Caco-2 (cell line): ENCODE measurements at regions not wholly inside any gene's neighbourhood (a gene's known extent, or its start where the extent isn't known, plus 50 kb on each side); places are given as distances from the start of the nearest gene placed in this dataset.

Experiments used
- BruUV-seq: library from RNA; stranded (reverse); fragments of 400-500 nt; replicated peaks from 2 replicates; lab custom pipeline; 2021; lab: Mats Ljungman, UMichigan
- CTCF ChIA-PET: fragments of 300-600 bp; sonication (Branson Sonifier 250); formaldehyde crosslinking; loops from one replicate; lab custom pipeline; 2022; ENCODE audit warnings: antibody characterized with exemption; lab: Charles Lee
- POLR2A ChIA-PET: fragments of 300-600 bp; sonication (Branson Sonifier 250); formaldehyde crosslinking; loops from one replicate; lab custom pipeline; 2022; ENCODE audit warnings: antibody characterized with exemption; lab: Charles Lee
- DNase-seq, 2 experiments: peaks; one replicate each; pipeline versions ENCODE4 v3.0.0 to v3.0.0-alpha.2; 2020 to 2022
- H3K27me3 ChIP-seq: replicated peaks from 2 replicates; pipeline ENCODE4 v1.6.0; 2011; ENCODE audit warnings: low read length; ENCODE audit not compliant: control insufficient read depth, insufficient read depth
- H3K36me3 ChIP-seq: 2 replicates; pipeline ENCODE4 v1.5.1; 2011; ENCODE audit warnings: low read length; ENCODE audit not compliant: control insufficient read depth, insufficient read depth
- H3K4me1 ChIP-seq: fragments of 250-450 bp; sonication (Bioruptor Pico); 2 replicates; pipeline ENCODE4 v1.5.1; 2020; ENCODE audit warnings: mild to moderate bottlenecking
- H3K4me3 ChIP-seq: 2 replicates; pipeline ENCODE4 v1.5.1; 2011; ENCODE audit warnings: low read depth, mild to moderate bottlenecking, control low read depth, low read length
- H3K9me3 ChIP-seq: fragments of 250-450 bp; sonication (Bioruptor Pico); 2 replicates; pipeline ENCODE4 v1.5.1; 2020; ENCODE audit warnings: mild to moderate bottlenecking, moderate library complexity
- H3K27ac Mint-ChIP-seq: one replicate; pipeline ENCODE4 v1.8.0; 2022; ENCODE audit warnings: mixed read lengths; ENCODE audit not compliant: unreplicated experiment
- H3K27me3 Mint-ChIP-seq: one replicate; pipeline ENCODE4 v1.8.0; 2022; ENCODE audit warnings: mixed read lengths; ENCODE audit not compliant: insufficient read depth, unreplicated experiment
- H3K36me3 Mint-ChIP-seq: one replicate; pipeline ENCODE4 v1.8.0; 2022; ENCODE audit warnings: mild to moderate bottlenecking, mixed read lengths; ENCODE audit not compliant: insufficient read depth, unreplicated experiment
- H3K4me1 Mint-ChIP-seq: one replicate; pipeline ENCODE4 v1.8.0; 2022; ENCODE audit warnings: low read depth, mixed read lengths; ENCODE audit not compliant: unreplicated experiment
- H3K4me3 Mint-ChIP-seq: one replicate; pipeline ENCODE4 v1.8.0; 2022; ENCODE audit warnings: mild to moderate bottlenecking, moderate library complexity, mixed read lengths; ENCODE audit not compliant: unreplicated experiment
- H3K9me3 Mint-ChIP-seq: one replicate; pipeline ENCODE4 v1.8.0; 2022; ENCODE audit warnings: mixed read lengths; ENCODE audit not compliant: unreplicated experiment
- intact Hi-C: fragments of 100-400 bp; cut with micrococcal nuclease; formaldehyde crosslinking; loops from one replicate; pipeline ENCODE4 v1.10.0; 2022; ENCODE audit not compliant: unreplicated experiment
- TF ChIP-seq, protein P1 (sequence below), 2 experiments: fragments of 200-600 bp in 1 of 2; IDR thresholded peaks; 1 replicate in 1 of 2; 2 replicates in 1 of 2; pipeline versions ENCODE4 v1.5.1 to v1.8.0; 2011 to 2022; ENCODE audit warnings: antibody characterized with exemption in 1 of 2, control low read depth in 1 of 2, inconsistent platforms in 1 of 2, low read depth in 1 of 2, low read length in 1 of 2, mild to moderate bottlenecking in 1 of 2, moderate library complexity in 1 of 2; ENCODE audit not compliant: insufficient read depth in 1 of 2, severe bottlenecking in 1 of 2, unreplicated experiment in 1 of 2

- ChIA-PET POLR2A (no interaction called here), CTCF (interaction anchor here (0.6 kb wide), 1 partner anchor 65 kb away, joined by 3 read pairs; no protein-coding TSS in a partner anchor)
- Mint-ChIP-seq H3K27ac (no peak overlapping the region), H3K27me3 (no peaks in the 10 kb centered on the region), H3K36me3 (no peaks in the 10 kb centered on the region), H3K9me3 (peaks cover 15% of the 10 kb centered on the region), H3K4me3 (no peak overlapping the region), H3K4me1 (no peaks in the 10 kb centered on the region)
- Histone ChIP-seq H3K4me3 (no peak overlapping the region), H3K4me1 (no peaks in the 10 kb centered on the region), H3K27me3 (no peaks in the 10 kb centered on the region), H3K36me3 (no peaks in the 10 kb centered on the region), H3K9me3 (no peaks in the 10 kb centered on the region)
- TF ChIP-seq, protein P1, sequence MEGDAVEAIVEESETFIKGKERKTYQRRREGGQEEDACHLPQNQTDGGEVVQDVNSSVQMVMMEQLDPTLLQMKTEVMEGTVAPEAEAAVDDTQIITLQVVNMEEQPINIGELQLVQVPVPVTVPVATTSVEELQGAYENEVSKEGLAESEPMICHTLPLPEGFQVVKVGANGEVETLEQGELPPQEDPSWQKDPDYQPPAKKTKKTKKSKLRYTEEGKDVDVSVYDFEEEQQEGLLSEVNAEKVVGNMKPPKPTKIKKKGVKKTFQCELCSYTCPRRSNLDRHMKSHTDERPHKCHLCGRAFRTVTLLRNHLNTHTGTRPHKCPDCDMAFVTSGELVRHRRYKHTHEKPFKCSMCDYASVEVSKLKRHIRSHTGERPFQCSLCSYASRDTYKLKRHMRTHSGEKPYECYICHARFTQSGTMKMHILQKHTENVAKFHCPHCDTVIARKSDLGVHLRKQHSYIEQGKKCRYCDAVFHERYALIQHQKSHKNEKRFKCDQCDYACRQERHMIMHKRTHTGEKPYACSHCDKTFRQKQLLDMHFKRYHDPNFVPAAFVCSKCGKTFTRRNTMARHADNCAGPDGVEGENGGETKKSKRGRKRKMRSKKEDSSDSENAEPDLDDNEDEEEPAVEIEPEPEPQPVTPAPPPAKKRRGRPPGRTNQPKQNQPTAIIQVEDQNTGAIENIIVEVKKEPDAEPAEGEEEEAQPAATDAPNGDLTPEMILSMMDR (IDR thresholded peaks at IDR 0.05; ENCODE audit: insufficient read depth in 1 of 2, low read depth in 1 of 2, low read length in 1 of 2, severe bottlenecking in 1 of 2, unreplicated experiment in 1 of 2) = no peak
- no TSS peak for BruUV-seq
- DNase-seq = no peak
- intact Hi-C loops = no loop called here
These were observed 177.1 kb downstream of the PARM1 start for GRCh38 chr4:75110061-75110460.

DNA sequence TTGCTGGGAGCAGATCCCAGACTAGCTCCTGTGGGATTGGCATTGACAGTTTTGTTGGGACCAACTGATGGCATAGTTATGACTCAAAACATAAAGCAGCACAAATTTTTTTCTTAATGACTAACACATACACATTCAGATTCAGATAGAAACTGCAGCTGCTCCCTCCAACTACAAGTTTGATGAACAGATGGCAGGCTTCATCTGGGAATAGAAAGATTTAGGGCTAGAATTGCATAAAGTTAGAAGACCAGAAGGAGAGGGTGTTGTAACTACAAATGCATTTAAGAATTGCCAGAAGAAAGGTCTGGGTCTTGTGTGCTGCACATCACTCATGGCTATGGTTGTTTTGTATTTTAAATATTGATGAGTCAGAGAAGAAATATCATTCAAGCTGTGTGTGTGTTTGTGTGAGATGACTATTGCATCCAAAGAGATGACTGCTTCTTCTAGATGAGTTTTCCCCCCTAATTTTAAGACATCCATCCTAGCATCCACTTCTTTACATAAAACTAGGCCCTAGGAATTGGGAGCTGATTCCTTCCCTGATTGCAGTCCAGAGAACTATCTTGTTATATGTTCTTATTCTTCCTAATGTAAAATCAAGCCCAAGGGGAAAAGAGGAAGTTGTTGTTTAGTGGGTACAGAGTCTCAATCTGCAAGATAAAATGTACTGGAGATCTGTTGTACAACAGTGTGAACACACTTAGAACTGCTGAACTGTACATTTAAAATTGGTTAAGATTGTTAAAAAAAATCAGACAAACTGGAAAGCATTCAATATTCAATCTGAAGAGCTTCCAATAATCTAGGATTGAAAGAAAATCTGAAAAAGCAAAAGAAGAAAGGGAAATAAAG lies 175.1 kb downstream of the PARM1 start:
- CTCF ChIA-PET = interaction anchor here (0.6 kb wide), 1 partner anchor 183 kb away, joined by 3 read pairs; no protein-coding TSS in a partner anchor
- no peaks in the 10 kb centered on the region for H3K36me3 Mint-ChIP-seq
- no TSS peak for BruUV-seq
- POLR2A ChIA-PET = no interaction called here
- Histone ChIP-seq H3K9me3 (no peaks in the 10 kb centered on the region), H3K36me3 (no peaks in the 10 kb centered on the region), H3K27me3 (no peaks in the 10 kb centered on the region), H3K4me3 (no peak overlapping the region), H3K4me1 (no peaks in the 10 kb centered on the region)
- H3K4me3 Mint-ChIP-seq = no peak overlapping the region
- TF ChIP-seq, protein P1 (IDR thresholded peaks at IDR 0.05; ENCODE audit: insufficient read depth in 1 of 2, low read depth in 1 of 2, low read length in 1 of 2, severe bottlenecking in 1 of 2, unreplicated experiment in 1 of 2) = no peak
- intact Hi-C loops = no loop called here
- no peak for DNase-seq
- no peak overlapping the region for H3K27ac Mint-ChIP-seq
- H3K4me1 Mint-ChIP-seq = no peaks in the 10 kb centered on the region
- no peaks in the 10 kb centered on the region for H3K27me3 Mint-ChIP-seq
- peaks cover 15% of the 10 kb centered on the region for H3K9me3 Mint-ChIP-seq

GRCh38 chr4:75102787-75103085 lies 169.8 kb downstream of the PARM1 start:
- Histone ChIP-seq H3K27me3 (no peaks in the 10 kb centered on the region), H3K4me1 (no peaks in the 10 kb centered on the region), H3K4me3 (no peak overlapping the region), H3K9me3 (peaks cover 6% of the 10 kb centered on the region; the same call in 1 of the 2 replicates), H3K36me3 (no peaks in the 10 kb centered on the region)
- ChIA-PET CTCF (no interaction called here), POLR2A (no interaction called here)
- DNase-seq = no peak
- intact Hi-C loops = no loop called here
- BruUV-seq = no TSS peak
- Mint-ChIP-seq H3K27ac (no peak overlapping the region), H3K27me3 (no peaks in the 10 kb centered on the region), H3K4me3 (no peak overlapping the region), H3K9me3 (peaks cover 13% of the 10 kb centered on the region), H3K4me1 (no peaks in the 10 kb centered on the region), H3K36me3 (no peaks in the 10 kb centered on the region)
- TF ChIP-seq, protein P1 (IDR thresholded peaks at IDR 0.05; ENCODE audit: insufficient read depth in 1 of 2, low read depth in 1 of 2, low read length in 1 of 2, severe bottlenecking in 1 of 2, unreplicated experiment in 1 of 2) = no peak
